IPS-NIHi7 (cell line): ENCODE measurements at regions not wholly inside any gene's neighbourhood (a gene's known extent, or its start where the extent isn't known, plus 50 kb on each side); places are given as distances from the start of the nearest gene placed in this dataset.

Experiments
- DNase-seq: peaks from one replicate; pipeline ENCODE4 v3.0.0; 2012; ENCODE audit warnings: mixed read lengths; ENCODE audit errors: extremely low spot score

DNA sequence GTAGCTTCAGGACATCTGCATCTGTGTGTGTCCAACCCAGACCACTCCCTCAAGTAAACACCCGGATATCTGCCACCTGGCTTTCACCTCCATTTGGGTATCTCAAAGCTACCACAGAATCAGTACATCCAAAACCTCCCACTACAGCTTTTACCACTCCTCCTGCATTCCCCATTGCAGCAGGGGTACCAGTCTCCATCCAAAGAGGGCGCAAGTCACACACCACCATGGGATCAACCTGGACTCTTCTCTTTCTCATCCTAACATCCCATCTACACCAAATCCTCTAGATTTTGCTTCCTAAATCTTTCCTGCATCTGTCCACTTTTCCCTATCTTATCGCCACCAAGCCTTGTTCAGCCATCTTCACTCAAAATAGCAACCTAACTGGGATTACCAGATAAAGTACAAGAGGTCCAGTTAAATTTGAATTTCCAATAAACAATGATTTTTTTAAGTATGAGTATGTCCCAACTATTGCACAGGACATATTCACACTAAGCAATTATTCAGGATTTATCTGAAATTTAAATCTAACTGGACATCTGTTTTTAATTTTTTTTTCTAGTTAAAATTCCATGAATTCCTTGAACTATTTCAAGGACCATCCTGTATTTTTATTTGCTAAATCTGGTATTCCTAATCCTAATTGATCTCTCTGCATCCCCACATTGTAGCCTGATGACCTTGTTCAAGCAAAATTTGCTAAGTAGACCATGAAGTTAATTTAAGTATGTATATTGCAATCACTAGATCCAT lies 164.3 kb upstream of the MLN start:
- DNase-seq = peak; percentile 82

DNA sequence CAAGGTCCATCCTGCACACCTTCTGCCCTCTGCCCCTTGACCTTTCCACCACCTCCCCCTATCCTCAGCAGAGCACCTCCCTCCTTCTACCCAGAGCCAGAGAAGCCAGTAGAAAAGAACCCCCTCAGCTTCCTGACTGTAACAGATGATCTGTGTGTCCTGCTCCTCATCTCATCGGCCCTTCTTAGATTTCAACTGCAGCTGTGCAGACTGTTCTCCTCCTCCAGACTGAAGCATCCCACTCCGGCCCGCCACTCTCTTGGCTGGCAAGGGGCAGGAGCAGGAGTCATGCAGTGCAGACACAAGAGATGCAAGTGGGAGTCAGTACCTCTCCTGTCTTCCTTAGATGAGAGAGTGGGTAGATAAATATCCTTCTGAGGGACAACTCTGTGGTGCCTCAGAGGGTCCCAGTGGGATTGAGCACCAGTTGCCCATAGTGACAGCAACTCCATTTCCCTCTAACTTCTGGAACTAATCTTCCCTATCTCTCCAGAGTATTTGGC lies 163.5 kb upstream of the MLN start:
- no peak for DNase-seq

DNA sequence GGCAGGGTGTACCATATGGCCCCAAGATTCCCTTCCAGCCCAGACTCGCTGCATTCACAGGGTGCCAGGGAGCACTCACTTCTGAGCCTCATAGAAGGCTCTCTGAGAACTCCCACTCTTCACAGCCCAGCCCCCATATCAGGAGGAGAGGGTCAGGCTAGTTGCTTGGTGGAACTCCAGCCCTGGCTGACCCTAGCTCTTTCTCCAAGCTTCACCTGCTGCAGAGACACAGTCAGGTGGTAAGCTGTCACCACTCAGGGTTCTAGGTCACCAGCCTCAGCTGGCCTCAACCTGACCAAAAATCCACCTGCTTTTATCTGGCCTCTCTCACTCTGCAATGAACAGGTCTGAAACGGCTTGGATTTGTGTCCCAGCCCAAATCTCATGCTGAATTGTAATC lies 162.7 kb upstream of the MLN start:
- no peak for DNase-seq

DNA sequence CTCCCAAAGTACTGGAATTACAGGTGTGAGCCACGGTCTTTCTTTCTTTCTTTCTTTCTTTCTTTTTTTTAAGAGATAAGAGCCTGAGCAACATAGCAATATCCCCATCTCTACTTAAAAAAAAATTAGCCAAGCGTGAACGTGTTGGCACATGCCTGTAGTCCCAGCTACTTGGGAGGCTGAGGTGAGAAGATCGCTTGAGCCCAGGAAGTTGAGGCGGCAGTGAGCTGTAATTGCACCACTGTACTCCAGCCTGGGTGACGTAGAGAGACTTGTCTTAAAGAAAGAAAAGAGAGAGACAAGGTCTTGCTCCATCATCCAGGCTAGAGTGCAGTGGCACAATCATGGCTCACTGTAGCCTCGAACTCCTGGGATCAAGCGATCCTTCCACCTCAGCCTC lies 162.0 kb upstream of the MLN start:
- DNase-seq = no peak

DNA sequence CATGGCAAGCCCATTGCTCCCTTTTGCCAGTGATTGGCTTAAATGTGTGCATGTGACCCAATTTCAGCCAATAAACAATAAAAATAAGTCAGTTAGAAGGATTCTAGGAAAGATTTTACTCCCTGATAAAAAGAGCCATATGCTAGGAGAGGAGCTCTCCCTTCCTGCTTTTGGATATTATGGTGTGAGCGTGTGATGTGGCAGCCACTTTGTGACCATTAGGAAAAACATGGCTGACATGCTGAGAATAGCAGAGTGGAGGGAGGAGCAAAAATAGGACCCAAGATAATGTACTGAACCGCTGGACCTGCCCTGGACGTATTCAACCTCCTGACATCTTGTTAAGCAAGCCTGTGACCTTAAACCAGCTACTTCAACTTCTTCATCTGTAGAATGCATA lies 160.6 kb upstream of the MLN start:
- DNase-seq = no peak

DNA sequence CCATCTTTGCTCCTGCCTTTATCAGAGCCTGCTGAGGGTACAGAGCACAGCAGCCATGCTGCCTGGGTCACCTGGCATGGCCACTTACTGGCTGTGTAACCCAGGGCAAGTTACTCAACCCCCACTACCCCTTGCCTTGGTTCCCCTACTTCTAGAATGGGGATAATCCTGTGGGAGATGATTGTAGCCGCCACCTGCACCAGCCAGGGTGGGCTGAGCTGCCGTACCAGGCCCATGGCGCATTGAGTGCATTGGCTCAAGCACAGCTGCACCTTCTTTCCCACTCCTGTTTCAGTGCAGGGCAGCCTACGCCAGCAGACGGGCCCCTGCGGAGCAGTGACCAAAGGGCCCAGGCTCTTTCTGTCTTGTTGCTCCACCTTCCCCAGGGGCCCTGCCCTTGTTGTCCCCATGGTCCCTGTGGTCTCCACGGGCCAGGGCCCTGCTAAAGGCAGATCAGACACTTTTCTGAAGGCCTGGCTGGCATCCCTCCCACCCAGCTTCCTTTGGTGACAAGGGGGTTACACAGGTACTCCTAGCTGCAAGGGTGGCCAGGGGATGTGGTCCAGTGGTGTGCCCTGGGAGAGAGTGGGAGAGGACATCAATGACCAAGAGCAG lies 159.4 kb upstream of the MLN start:
- no peak for DNase-seq

DNA sequence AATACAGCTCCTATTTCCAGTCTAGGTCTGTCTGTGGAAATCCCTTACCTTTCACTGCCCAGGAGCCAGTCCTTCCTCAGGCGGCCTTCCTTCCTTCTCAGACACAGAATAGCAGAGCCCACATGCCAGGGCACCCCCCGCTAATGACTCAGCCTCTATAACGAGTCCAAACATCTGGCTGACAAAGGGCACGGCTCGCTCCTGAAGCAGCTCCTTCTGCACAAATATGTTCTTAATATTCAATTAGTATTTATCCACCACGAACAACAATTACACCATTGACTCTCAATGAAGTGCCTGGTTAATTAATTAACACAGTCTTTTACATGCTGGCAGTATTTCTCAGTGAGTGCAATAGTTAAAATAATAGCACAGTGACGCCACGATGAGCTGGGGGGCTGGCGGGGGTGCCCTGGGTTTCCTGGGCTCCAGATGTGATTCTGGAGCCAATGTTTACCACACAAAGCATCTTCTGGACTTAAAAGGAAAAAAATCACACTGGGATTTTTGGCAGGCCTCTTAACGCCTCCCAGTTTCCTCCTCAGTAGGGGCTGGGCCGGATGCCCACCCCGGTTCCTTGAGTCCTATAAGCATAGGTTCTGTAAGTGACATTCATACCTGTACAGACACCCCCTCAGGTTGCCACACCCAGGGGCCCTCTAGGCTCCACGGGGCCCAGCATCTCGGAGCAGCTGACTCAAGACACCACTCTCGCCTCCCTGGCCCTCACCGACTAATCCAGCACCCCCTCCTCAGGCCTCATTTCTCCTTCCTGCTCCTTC lies 158.6 kb upstream of the MLN start:
- no peak for DNase-seq

DNA sequence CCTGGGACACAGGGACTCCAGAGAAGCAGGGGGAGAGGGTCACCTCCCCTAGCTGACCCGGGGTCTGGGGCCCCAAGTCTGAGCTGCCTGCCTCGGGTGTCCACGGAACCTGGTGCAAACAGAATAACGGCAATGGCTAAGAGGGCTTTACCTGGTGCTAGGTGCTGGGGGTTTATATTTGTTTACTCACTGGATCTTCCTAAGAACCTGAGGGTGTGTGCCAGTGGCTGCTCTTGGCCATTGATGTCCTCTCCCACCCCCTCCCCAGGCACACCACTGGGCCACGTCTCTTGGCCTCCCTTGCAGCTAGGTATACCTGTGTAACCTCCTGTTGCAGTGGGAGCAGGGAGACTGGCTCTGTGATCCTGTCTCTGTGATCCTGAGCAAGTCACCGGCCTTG lies 157.9 kb upstream of the MLN start:
- no peak for DNase-seq

DNA sequence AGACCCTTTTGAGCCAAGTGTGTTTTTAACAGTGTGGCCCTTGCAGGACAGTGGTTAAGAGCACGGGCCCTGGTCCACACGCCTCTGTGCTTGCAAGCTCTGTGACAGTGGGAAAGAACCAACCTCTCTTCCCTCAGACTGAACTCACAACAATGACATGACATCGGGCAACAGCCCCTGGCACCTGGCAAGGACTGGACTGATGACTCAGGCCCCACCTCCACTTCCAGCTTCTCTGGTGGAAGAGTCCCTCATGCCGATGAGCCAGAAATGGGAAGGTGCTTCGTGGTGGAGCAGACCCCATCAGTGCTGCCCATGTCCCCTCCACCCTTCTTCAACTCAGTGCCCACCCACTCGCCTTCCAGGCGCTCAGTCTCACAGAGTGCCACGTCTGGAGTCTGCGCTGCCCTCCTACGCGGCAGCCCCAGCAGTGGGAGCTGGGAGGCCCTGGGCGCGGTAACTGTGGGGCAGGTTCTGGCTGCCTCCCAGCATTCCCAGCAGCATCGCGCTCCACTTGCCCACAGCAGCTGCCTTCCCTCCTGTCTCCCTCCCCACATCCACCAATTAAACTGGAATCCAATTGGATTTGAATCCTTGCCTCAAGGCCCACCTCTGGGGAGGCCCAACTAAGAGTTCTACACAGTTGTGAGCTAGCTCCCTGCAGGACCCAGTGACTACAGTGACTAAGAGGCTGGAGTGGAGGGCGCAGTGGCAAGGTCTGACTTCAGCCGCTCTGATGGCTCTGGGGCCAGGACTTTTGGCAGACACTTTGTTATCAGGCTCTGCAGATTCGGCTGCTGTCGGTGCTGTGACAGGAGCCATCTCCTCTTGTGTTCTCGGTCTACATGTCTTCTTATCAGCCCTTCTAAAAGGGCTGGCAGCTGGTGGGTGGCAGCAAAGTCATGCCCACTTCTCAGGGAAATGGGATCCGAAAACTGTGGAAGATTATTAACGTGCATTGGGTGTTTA lies 156.8 kb upstream of the MLN start:
- no peak for DNase-seq

DNA sequence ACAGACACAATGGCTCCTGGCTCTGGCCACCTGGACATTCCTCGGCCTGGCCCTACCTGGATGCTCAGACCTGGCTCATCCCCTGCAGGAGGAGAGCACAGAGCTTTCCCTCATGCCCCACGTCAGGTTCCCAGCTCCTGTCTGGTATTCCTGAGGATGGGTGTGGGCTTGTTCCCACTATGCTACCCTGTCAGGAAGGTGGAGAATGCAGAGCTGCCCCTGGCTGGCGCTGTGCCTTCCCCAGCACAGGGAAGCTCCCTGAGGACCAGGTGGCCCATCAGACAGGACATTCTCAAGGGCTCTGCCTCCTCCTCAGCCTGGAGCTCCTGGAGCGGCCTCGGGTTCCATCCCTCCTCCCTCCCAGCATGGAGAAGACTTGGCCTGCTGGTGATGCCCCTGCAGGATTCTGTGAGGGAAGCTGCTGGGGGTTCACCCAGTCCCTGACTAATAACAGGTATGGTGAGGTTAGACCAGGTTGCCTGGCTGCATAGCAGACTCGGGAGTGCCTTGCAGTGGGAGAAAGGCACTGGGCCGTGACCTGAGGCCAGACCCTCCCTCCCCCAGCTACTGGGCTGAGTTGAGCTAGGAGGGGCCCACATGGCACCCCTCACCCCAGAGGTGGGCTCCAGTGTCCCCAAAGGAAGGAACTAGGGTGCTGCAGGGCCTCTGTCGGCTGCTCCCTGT lies 156.0 kb upstream of the MLN start:
- DNase-seq = no peak

DNA sequence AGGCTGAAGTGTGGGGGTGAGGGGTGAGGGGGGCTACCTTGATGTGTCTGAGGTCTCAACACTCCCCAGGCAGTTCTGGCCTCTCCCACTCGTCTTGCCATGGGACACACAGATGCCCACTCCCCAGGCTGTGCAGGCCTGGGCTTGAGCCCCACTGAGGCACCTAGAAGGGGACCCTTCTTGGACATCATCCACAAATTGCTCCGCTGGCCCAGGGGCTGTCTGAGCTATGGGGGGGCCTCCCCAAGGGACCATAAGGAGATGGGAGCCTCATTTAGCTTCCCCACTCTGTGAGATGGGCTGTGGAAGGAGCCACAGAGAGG lies 155.5 kb upstream of the MLN start:
- DNase-seq = no peak

DNA sequence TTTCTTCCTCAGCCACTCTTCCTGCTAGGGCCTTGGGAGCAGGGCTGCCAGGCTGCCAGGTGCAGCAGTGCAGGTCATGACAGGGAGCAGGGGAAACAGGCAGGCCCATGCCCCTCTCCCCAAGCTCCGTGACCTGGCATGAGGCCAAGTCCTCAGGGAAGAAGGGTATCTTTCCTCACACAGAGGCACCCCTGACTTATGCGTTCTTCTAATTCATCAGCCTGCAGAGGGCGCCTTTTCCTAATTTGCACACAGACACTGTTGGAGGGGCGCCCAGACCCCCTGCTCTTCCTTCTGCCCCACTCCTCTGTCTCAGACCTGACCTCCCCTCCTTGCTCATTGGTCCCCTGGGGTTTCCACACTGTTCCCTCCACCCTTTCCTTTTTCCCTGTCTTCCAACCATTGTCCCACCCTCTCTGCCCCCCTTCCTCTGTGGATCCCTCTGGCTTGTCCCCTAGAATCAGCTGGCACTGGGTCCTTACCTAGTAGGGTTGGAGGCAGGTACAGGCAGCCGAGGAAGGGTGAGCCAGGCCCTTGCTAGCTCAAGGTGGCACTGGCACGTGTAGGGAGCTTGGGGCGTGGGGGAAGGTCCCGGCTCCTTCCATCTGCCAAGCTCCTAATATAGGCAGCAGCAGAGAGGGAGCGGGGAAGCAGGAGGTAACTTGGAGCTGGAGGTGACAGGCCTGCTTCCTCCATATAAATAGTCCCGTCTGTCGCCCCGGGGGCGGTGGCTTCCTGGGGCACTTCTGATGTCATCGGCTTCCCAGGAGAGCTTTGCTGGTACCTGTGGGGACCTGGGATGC lies 154.9 kb upstream of the MLN start:
- peak; percentile 71 for DNase-seq

DNA sequence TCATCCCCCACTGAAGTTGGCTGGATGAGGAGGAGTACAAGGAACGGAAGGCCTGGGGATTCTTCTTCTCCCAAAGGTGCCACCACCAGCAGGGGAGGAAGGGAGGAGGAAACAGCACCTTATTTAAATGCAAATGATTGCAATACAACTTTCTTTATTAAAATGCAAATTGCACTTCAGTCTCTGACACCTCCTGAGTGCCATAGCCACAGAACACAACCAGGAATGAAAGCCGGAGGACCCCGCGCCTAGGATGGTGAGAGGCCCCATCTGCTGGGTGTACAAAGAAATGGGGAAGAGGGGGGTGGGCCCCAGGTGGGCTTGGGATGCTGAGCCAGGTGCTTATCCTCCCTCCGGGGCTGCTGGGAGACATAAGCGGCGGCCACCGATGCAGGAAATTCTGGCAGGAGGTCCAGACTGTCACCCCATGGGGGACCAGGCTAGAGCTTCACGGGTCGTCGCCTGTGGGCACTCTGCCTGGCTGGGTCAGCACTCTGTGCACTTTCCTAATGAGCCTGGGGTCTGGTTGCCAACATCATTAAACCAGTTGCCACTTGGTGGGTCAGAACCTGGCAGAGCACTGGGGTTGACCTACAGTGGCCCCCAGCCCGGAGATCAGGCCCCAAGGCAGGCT lies 154.2 kb upstream of the MLN start:
- no peak for DNase-seq

DNA sequence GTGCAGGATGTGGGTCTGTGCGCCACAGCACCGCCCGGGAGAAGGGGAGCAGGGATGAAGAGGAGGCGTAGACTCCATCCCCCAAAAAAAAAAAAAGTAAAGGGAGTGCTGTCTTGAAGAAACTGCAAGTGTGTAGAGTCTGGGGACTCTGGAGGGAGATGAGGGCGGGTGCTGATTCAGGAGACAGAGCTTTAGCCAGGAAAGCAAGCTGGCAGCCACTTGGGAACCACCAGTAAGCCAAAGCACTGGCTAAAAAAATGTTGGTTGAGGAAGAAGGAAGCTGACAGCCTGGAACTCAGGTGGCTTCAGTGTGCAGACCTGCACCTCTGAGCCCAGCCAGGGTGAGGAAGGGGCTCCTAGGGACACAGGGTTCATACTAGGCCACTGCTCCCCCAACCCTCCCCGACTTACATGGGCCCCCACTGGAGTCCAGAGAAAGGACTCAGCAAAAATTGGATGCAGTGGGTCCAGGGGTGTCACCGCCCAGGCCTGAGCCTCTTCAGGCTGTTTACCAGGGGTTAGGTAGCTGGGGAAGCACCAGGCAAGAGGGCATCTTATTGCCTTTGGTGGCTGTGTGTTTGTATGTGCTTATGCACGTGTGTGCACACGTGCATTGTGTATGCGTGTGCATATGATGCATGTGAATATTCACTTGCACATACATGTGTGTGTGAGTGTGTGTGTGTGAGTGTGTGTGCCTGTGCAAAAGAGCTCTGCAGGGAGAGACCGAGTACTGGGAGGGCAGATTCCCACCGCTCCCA lies 153.5 kb upstream of the MLN start:
- DNase-seq = no peak

DNA sequence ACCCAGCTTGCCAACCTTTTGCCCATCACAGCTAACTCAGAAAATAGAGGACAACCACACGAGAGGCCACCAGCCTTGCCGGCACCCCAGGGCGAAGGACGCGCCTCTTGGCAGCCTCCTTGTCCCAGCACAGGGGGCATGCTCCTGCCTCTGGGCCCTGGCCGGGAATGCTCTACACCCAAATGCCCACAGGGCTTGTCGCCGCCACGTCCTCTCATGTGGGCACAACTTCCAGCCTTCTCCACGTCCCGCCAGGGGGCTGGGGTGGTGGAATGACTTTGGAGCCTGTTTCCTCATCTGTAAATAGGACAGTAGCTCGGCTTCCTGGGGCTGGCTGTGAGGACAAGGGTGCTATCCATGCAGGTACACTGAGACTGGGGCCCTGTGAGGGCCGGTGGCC lies 152.4 kb upstream of the MLN start:
- DNase-seq = no peak

DNA sequence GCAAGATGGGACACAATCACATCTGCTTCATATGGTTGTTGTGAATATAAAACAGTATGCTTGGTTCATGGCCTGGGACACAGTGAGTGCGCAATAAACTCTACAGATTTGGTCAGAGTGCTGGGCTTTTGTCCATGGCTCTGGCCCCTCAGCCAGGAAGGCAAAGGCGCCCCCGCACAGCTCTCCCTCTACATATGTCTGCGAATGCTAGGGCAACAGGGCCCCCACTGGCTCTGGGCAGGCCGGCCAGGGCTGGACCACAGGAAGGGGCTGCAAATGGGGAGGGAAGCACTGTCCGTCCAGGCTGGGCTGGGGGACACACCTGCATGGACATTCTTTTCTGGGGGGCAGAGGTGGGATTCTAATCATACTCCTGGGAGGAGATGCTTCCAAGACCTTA lies 151.8 kb upstream of the MLN start:
- no peak for DNase-seq

DNA sequence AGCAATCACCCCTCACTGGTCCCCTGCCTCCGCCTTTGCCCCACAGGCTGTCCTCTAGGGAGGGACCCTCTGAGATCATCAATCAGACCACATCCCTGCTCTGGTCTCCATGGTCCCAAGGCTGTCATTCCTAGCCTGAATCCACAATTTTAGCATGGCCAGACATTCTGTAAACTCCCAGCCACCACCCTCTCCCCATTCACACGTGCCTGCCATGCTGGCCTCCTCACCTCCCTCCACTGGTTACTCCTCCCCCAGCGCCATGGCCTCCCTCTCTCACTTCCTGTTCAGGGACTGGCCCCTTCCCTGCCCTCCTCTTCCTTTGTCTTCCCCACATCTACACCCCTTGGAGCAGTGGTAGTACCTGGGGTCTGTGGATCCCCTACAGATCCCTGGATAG lies 150.7 kb upstream of the MLN start:
- DNase-seq = no peak

DNA sequence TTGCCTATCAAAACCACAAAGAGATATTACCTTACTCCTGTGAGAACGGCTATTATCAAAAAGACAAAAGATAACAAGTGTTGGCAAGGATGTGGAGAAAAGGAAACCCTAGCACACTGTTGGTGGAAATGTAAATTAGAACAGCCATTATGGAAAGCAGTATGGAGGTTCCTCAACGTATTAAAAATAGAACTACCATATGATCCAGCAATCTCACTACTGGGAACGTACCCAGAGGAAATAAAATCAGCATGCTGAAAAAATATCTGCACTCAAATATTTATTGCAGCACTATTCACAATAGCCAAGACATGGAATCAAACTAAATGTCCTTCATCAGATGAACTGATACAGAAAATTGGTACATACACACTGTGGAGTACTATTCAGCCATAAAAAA lies 149.4 kb upstream of the MLN start:
- DNase-seq = no peak

DNA sequence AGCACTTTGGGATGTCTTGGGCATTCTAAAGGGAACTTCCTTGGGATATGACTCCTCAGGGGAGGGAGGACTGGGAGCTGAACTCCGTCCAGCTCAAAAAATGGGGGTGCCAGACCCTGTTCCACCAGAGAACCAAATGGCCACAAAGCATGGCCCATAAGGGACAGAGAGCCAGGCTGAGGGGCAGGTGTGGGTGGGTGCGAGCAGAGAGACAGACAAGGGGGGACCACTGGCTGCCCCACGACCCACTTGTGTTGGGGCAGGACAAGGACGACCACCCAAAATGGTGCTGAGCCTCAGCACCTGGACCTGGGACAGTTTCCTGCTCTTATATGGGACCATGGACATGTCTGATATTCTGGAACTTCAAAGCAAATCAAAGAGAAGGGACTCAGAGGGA lies 148.2 kb upstream of the MLN start:
- no peak for DNase-seq
